K562 (cell line): ENCODE measurements at regions not wholly inside any gene's neighbourhood (a gene's known extent, or its start where the extent isn't known, plus 50 kb on each side); places are given as distances from the start of the nearest gene placed in this dataset.

Experiments used
- ATAC-seq: fragments of 200-7000 bp; cut with Tn5 transposase; 3 replicates; pipeline ENCODE4 v1.9.1; 2020; ENCODE audit warnings: moderate library complexity
- BruUV-seq: library from RNA; stranded (reverse); fragments of 400-500 nt; replicated peaks from 2 replicates; lab custom pipeline; 2021; lab: Mats Ljungman, UMichigan
- CTCF ChIA-PET: fragments of 300-600 bp; formaldehyde crosslinking; extraction: SDS; loops from one replicate; lab custom pipeline; 2021; ENCODE audit warnings: low intra/inter-chr PET ratio; lab: Yijun Ruan, JAX
- POLR2A ChIA-PET: fragments of 300-600, 350-650 bp; sonication (Branson Sonifier 250); formaldehyde crosslinking; extraction: SDS; loops from one replicate; lab custom pipeline; 2021; ENCODE audit warnings: antibody characterized with exemption, inconsistent platforms; lab: Yijun Ruan, JAX
- DNase-seq, 4 experiments: peaks; one replicate each; pipeline versions ENCODE4 v3.0.0 to v3.0.0-alpha.2; 2011 to 2018; ENCODE audit warnings: low spot score in 3 of 4, mixed read lengths in 3 of 4; ENCODE audit errors: extremely low read depth in 1 of 4
- FAIRE-seq: peaks from 2 replicates; lab custom pipeline; 2011; peaks lifted over from hg19 to GRCh38; lab: Jason Lieb, UNC
- H2AFZ ChIP-seq: 2 replicates; pipeline ENCODE4 v1.6.0; 2011; ENCODE audit warnings: low read depth, low read length, control low read depth, inconsistent platforms
- H3K27ac ChIP-seq: fragments of 200-600 bp; 3 replicates; pipeline ENCODE4 v1.8.0; 2011; ENCODE audit warnings: low read depth, mild to moderate bottlenecking, control low read depth, inconsistent platforms, low read length, moderate library complexity, mixed read lengths; ENCODE audit errors: extremely low read depth
- H3K27me3 ChIP-seq, 2 experiments: fragments of 300-600 bp in 1 of 2; 2 replicates in 1 of 2; 3 replicates in 1 of 2; pipeline versions ENCODE4 v1.6.0 to v1.8.0; 2011; ENCODE audit warnings: inconsistent platforms in 2 of 2, low read length in 2 of 2, mild to moderate bottlenecking in 1 of 2, mixed read lengths in 1 of 2, moderate library complexity in 1 of 2; ENCODE audit not compliant: control insufficient read depth in 2 of 2, insufficient read depth in 2 of 2
- H3K36me3 ChIP-seq: fragments of 300-600 bp; 3 replicates; pipeline ENCODE4 v1.8.0; 2011; ENCODE audit warnings: mild to moderate bottlenecking, low read length, inconsistent platforms; ENCODE audit not compliant: control insufficient read depth, insufficient read depth
- H3K4me1 ChIP-seq, 2 experiments: fragments of 200-600 bp in 1 of 2; replicated peaks in 1 of 2; 2 replicates in 1 of 2; 3 replicates in 1 of 2; pipeline versions ENCODE4 v1.5.1 to v1.8.0; 2011; ENCODE audit warnings: inconsistent platforms in 2 of 2, low read length in 2 of 2, mild to moderate bottlenecking in 1 of 2, mixed read lengths in 1 of 2, moderate library complexity in 1 of 2; ENCODE audit not compliant: control insufficient read depth in 2 of 2, insufficient read depth in 2 of 2
- H3K4me2 ChIP-seq: 2 replicates; pipeline ENCODE4 v1.6.1; 2011; ENCODE audit warnings: low read length, control low read depth, inconsistent platforms, mixed read lengths; ENCODE audit not compliant: insufficient read depth
- H3K4me3 ChIP-seq: fragments of 200-600 bp; sonication (generic), shearing (Covaris generic); 2 replicates; pipeline ENCODE4 v1.5.1; 2016; ENCODE audit warnings: control low read depth, inconsistent platforms
- H3K79me2 ChIP-seq: fragments of 200-600 bp; 3 replicates; pipeline ENCODE4 v1.8.0; 2011; ENCODE audit warnings: low read length, inconsistent platforms; ENCODE audit not compliant: control insufficient read depth, insufficient read depth
- H3K9ac ChIP-seq, 2 experiments: 2 replicates each; pipeline versions ENCODE4 v1.6.0 to v1.6.1; 2011; ENCODE audit warnings: low read depth in 2 of 2, low read length in 2 of 2, control low read depth in 1 of 2, inconsistent platforms in 1 of 2, mild to moderate bottlenecking in 1 of 2, mixed read lengths in 1 of 2; ENCODE audit not compliant: insufficient read depth in 1 of 2
- H3K9me1 ChIP-seq: one replicate; pipeline ENCODE4 v1.6.0; 2011; ENCODE audit warnings: inconsistent platforms, mild to moderate bottlenecking, low read length, moderate library complexity; ENCODE audit not compliant: control insufficient read depth, insufficient read depth
- H3K9me3 ChIP-seq: replicated peaks from 2 replicates; pipeline ENCODE4 v1.5.1; 2011; ENCODE audit warnings: low read depth, low read length, inconsistent platforms; ENCODE audit not compliant: control insufficient read depth, insufficient read depth
- H4K20me1 ChIP-seq: replicated peaks from 2 replicates; pipeline ENCODE4 v1.6.1; 2011; ENCODE audit warnings: low read length, inconsistent platforms, mixed read lengths; ENCODE audit not compliant: control insufficient read depth, insufficient read depth
- HDAC3 ChIP-seq: fragments of 450-650 bp; IDR thresholded peaks from 2 replicates; pipeline ENCODE4 v1.6.1; 2018; ENCODE audit warnings: borderline replicate concordance, mild to moderate bottlenecking, moderate library complexity; ENCODE audit not compliant: partially characterized antibody
- MAFK ChIP-seq: IDR thresholded peaks from 2 replicates; pipeline ENCODE4 v1.6.1; 2011; ENCODE audit warnings: low read length, improper control_type of control experiment
- NFRKB ChIP-seq: fragments of 450-650 bp; IDR thresholded peaks from 2 replicates; pipeline ENCODE4 v1.6.1; 2016; ENCODE audit warnings: low read depth
- PHF20 ChIP-seq: fragments of 450-650 bp; IDR thresholded peaks from 2 replicates; pipeline ENCODE4 v1.6.1; 2018; ENCODE audit not compliant: partially characterized antibody
- PTTG1 ChIP-seq: fragments of 450-650 bp; IDR thresholded peaks from 2 replicates; pipeline ENCODE4 v1.6.1; 2016; ENCODE audit warnings: low read depth, mild to moderate bottlenecking, missing genetic modification characterization, missing compliant biosample characterization
- SMC3 ChIP-seq: conservative IDR thresholded peaks from 2 replicates; pipeline ENCODE4 v1.6.1; 2011; ENCODE audit warnings: low read depth, low read length, improper control_type of control experiment; ENCODE audit not compliant: insufficient read depth
- TFAM ChIP-seq: fragments of 250-450 bp; sonication (Bioruptor Pico); conservative IDR thresholded peaks from 2 replicates; pipeline ENCODE4 v1.5.0; 2021; ENCODE audit warnings: mild to moderate bottlenecking, moderate library complexity
- WGBS: fragments of 100-300 bp; shearing (Covaris generic); methylation state at CpG from one replicate; pipeline ENCODE4 v1.1.6; 2016; ENCODE audit warnings: low coverage, mixed read lengths; ENCODE audit not compliant: insufficient coverage; ENCODE audit errors: missing lambda C conversion rate; 5-methylcytosine and 5-hydroxymethylcytosine counted together
- in situ Hi-C: fragments of 300-500 bp; cut with MboI; formaldehyde crosslinking; loops from 4 replicates; pipeline ENCODE4 v1.15.0; 2018; ENCODE audit warnings: inconsistent platforms, mixed read lengths
- intact Hi-C: fragments of 100-400 bp; cut with micrococcal nuclease; formaldehyde crosslinking; loops from 2 replicates; pipeline ENCODE4 v1.14.2; 2022
- TF ChIP-seq, protein P1 (sequence below): sonication (generic); formaldehyde crosslinking; IDR thresholded peaks from 2 replicates; pipeline ENCODE4 v1.8.1; 2022; ENCODE audit warnings: missing genetic modification reagents

DNA sequence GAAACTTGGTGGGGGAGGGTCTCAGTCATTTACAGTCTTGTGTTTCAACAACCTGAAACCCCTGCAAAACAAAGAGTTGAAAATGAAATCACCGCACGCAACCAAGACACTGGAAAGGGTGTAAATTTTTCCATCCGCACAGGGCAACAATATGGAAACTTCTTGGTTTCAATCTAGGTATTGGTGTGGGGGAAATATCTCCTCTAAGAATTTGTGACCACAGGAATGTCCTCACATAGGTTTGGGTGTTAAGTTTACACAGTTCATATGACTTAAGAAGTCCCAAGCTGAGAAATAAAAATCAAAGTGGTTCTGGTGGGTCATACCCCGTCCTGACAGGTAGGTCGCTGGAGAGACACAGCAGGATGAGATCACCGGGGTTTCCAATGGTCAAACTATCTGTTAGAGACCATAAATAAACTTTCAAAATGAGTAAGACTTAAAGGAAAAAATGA, 51.9 kb upstream of the PIP5K1B start:
- Histone ChIP-seq H3K79me2 (no peaks in the 10 kb centered on the region), H3K9me3 (no peaks in the 10 kb centered on the region), H3K9me1 (no peaks in the 10 kb centered on the region), H3K9ac (no peak overlapping the region), H3K27me3 (no peaks in the 10 kb centered on the region), H3K4me1 (peaks cover 0 to 2% of the 10 kb centered on the region in 2 experiments; a peak in 2 of 5 replicates), H2AFZ (no peak overlapping the region), H4K20me1 (no peaks in the 10 kb centered on the region), H3K4me2 (no peak overlapping the region), H3K4me3 (no peak overlapping the region), H3K27ac (no peak overlapping the region), H3K36me3 (no peaks in the 10 kb centered on the region)
- intact Hi-C loops = no loop called here
- no peak for FAIRE-seq
- 50% methylated on average over 6 of the region's 6 CpGs for WGBS
- ChIA-PET CTCF (no interaction called here), POLR2A (no interaction called here)
- BruUV-seq = no TSS peak
- ATAC-seq = no peak
- in situ Hi-C loops = no loop called here
- no peak for DNase-seq
- TF ChIP-seq SMC3 (no peak), PTTG1 (tag) (no peak), NFRKB (no peak), PHF20 (no peak), HDAC3 (no peak), TFAM (no peak), MAFK (no peak)
- TF ChIP-seq, protein P1, sequence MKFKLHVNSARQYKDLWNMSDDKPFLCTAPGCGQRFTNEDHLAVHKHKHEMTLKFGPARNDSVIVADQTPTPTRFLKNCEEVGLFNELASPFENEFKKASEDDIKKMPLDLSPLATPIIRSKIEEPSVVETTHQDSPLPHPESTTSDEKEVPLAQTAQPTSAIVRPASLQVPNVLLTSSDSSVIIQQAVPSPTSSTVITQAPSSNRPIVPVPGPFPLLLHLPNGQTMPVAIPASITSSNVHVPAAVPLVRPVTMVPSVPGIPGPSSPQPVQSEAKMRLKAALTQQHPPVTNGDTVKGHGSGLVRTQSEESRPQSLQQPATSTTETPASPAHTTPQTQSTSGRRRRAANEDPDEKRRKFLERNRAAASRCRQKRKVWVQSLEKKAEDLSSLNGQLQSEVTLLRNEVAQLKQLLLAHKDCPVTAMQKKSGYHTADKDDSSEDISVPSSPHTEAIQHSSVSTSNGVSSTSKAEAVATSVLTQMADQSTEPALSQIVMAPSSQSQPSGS (CRISPR knock-in tag) = no peak
